ENCODE measurements at regions not wholly inside any gene's neighbourhood (a gene's known extent, or its start where the extent isn't known, plus 50 kb on each side); places are given as distances from the start of the nearest gene placed in this dataset.

GRCh38 chr18:44482761-44483160, 197.9 kb upstream of the SETBP1 start:
- no peaks in the 10 kb centered on the region for H3K27me3 Mint-ChIP-seq (ENCODE audit: insufficient read depth)
- Histone ChIP-seq H3K4me1 (ENCODE audit: control insufficient read depth, insufficient read depth, low read length) (no peaks in the 10 kb centered on the region), H3K27me3 (ENCODE audit: control insufficient read depth, insufficient read depth, low read length, poor library complexity, severe bottlenecking) (no peaks in the 10 kb centered on the region), H3K9me3 (ENCODE audit: control insufficient read depth, low read length) (peaks cover 36% of the 10 kb centered on the region), H3K9ac (ENCODE audit: extremely low read depth, low read length, poor library complexity, severe bottlenecking) (no peak overlapping the region), H3K4me3 (ENCODE audit: low read length) (no peak overlapping the region), H3K27ac (ENCODE audit: low read depth, low read length) (no peak overlapping the region), H3K36me3 (ENCODE audit: control insufficient read depth, insufficient read depth, low read length) (no peaks in the 10 kb centered on the region)
- peaks cover 6% of the 10 kb centered on the region for H3K4me1 Mint-ChIP-seq
- H3K36me3 Mint-ChIP-seq (ENCODE audit: low read depth): no peaks in the 10 kb centered on the region
- DNase-seq: no peak
- H3K27ac Mint-ChIP-seq: no peak overlapping the region
- peaks cover 37% of the 10 kb centered on the region for H3K9me3 Mint-ChIP-seq
- WGBS, 2 experiments (ENCODE audit: insufficient coverage in 1 of 2, insufficient read length in 1 of 2): 87 to 92% methylated on average over 3 to 4 of the region's 4 CpGs
- H3K4me3 Mint-ChIP-seq: no peak overlapping the region
- TF ChIP-seq, protein P1, sequence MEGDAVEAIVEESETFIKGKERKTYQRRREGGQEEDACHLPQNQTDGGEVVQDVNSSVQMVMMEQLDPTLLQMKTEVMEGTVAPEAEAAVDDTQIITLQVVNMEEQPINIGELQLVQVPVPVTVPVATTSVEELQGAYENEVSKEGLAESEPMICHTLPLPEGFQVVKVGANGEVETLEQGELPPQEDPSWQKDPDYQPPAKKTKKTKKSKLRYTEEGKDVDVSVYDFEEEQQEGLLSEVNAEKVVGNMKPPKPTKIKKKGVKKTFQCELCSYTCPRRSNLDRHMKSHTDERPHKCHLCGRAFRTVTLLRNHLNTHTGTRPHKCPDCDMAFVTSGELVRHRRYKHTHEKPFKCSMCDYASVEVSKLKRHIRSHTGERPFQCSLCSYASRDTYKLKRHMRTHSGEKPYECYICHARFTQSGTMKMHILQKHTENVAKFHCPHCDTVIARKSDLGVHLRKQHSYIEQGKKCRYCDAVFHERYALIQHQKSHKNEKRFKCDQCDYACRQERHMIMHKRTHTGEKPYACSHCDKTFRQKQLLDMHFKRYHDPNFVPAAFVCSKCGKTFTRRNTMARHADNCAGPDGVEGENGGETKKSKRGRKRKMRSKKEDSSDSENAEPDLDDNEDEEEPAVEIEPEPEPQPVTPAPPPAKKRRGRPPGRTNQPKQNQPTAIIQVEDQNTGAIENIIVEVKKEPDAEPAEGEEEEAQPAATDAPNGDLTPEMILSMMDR (conservative IDR thresholded peaks at IDR 0.05): no peak

DNA sequence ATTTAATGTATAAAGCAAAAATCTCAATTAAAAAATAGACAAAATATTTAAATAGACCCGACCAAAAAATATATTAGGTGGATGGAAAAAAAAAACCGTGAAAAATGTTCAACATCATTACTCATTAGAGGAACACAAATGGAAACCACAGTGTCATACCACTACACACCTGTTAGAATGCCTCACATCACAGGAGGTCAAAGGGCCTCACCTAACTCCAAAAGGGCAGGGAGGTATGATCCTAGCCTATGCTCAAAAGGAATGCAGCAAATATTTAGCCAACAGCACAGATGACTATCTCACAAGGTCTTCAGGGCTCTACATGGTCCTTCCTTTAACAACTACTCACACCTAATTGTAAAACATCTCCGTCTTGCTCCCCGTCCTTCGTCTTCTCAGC, 185.5 kb upstream of the SETBP1 start:
- 94 to 95% methylated on average over 3 to 4 of the region's 5 CpGs for whole genome bisulfite sequencing, 2 experiments (ENCODE audit: insufficient coverage in 1 of 2, insufficient read length in 1 of 2)
- Mint-ChIP-seq H3K36me3 (ENCODE audit: low read depth) (no peaks in the 10 kb centered on the region), H3K4me1 (no peaks in the 10 kb centered on the region), H3K27me3 (ENCODE audit: insufficient read depth) (no peaks in the 10 kb centered on the region), H3K9me3 (no peaks in the 10 kb centered on the region), H3K4me3 (no peak overlapping the region), H3K27ac (no peak overlapping the region)
- H3K4me1 ChIP-seq (ENCODE audit: control insufficient read depth, insufficient read depth, low read length): no peaks in the 10 kb centered on the region
- no peak overlapping the region for H3K4me3 ChIP-seq (ENCODE audit: low read length)
- DNase-seq: no peak
- TF ChIP-seq, protein P1 (conservative IDR thresholded peaks at IDR 0.05): no peak
- H3K27ac ChIP-seq (ENCODE audit: low read depth, low read length): no peak overlapping the region
- no peaks in the 10 kb centered on the region for H3K36me3 ChIP-seq (ENCODE audit: control insufficient read depth, insufficient read depth, low read length)
- H3K27me3 ChIP-seq (ENCODE audit: control insufficient read depth, insufficient read depth, low read length, poor library complexity, severe bottlenecking): no peaks in the 10 kb centered on the region
- H3K9ac ChIP-seq (ENCODE audit: extremely low read depth, low read length, poor library complexity, severe bottlenecking): no peak overlapping the region
- no peaks in the 10 kb centered on the region for H3K9me3 ChIP-seq (ENCODE audit: control insufficient read depth, low read length)

DNA sequence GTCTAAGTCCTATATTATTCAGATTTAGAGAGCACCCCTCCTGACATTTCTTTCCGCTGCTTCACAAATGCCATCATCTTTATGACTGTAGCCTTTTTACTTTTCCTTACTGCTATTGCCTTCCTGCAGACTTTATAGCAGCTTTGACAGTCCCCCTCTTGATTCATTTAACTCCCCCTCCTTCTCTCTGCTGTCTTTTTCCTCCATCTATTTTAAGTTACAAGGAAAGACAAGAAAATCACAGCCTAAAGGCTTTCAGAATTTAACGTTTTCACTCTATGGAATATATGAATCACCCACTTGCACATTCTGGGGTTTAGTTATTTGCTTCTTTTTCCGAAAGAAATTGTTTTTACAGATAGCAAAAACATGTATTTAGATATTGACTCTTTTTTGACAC, 183.4 kb upstream of the SETBP1 start:
- Mint-ChIP-seq H3K27me3 (ENCODE audit: insufficient read depth) (no peaks in the 10 kb centered on the region), H3K4me1 (no peaks in the 10 kb centered on the region), H3K27ac (no peak overlapping the region), H3K36me3 (ENCODE audit: low read depth) (no peaks in the 10 kb centered on the region), H3K4me3 (no peak overlapping the region), H3K9me3 (no peaks in the 10 kb centered on the region)
- no peaks in the 10 kb centered on the region for H3K4me1 ChIP-seq (ENCODE audit: control insufficient read depth, insufficient read depth, low read length)
- H3K9ac ChIP-seq (ENCODE audit: extremely low read depth, low read length, poor library complexity, severe bottlenecking): no peak overlapping the region
- H3K27me3 ChIP-seq (ENCODE audit: control insufficient read depth, insufficient read depth, low read length, poor library complexity, severe bottlenecking): no peaks in the 10 kb centered on the region
- TF ChIP-seq, protein P1 (conservative IDR thresholded peaks at IDR 0.05): no peak
- H3K36me3 ChIP-seq (ENCODE audit: control insufficient read depth, insufficient read depth, low read length): no peaks in the 10 kb centered on the region
- no peak overlapping the region for H3K27ac ChIP-seq (ENCODE audit: low read depth, low read length)
- H3K4me3 ChIP-seq (ENCODE audit: low read length): no peak overlapping the region
- no peak for DNase-seq
- H3K9me3 ChIP-seq (ENCODE audit: control insufficient read depth, low read length): no peaks in the 10 kb centered on the region
- 57 to 89% methylated on average over 1 to 3 of the region's 3 CpGs for WGBS, 2 experiments (ENCODE audit: insufficient coverage in 1 of 2, insufficient read length in 1 of 2)

Data from endodermal cell (in vitro differentiated cells).